CD8-positive, alpha-beta memory T cell (primary cell): ENCODE measurements at regions not wholly inside any gene's neighbourhood (a gene's known extent, or its start where the extent isn't known, plus 50 kb on each side); places are given as distances from the start of the nearest gene placed in this dataset.

Experiments used
- CTCF ChIA-PET: fragments of 350-600 bp; sonication (Branson Sonifier 250); formaldehyde crosslinking; loops from one replicate; lab custom pipeline; 2021; ENCODE audit warnings: antibody characterized with exemption; lab: Charles Lee
- POLR2A ChIA-PET: fragments of 350-600 bp; sonication (Branson Sonifier 250); formaldehyde crosslinking; loops from one replicate; lab custom pipeline; 2021; ENCODE audit warnings: antibody characterized with exemption; lab: Charles Lee
- DNase-seq, 5 donors: peaks; one replicate each; pipeline versions ENCODE4 v3.0.0 to v3.0.0-alpha.2; 2020 to 2022; ENCODE audit warnings: mixed read lengths in 1 of 5
- H3K27ac ChIP-seq: one replicate; pipeline ENCODE4 v1.7.0; 2013; ENCODE audit warnings: low read depth, mild to moderate bottlenecking, low read length, moderate library complexity
- H3K27me3 ChIP-seq: 2 replicates; pipeline ENCODE4 v1.7.0; 2013; ENCODE audit warnings: low read length, mild to moderate bottlenecking; ENCODE audit not compliant: insufficient read depth, poor library complexity, severe bottlenecking
- H3K36me3 ChIP-seq: 2 replicates; pipeline ENCODE4 v1.7.0; 2013; ENCODE audit warnings: mild to moderate bottlenecking, low read length, moderate library complexity; ENCODE audit not compliant: insufficient read depth
- H3K4me1 ChIP-seq: 2 replicates; pipeline ENCODE4 v1.7.0; 2013; ENCODE audit warnings: mild to moderate bottlenecking, low read length, moderate library complexity; ENCODE audit not compliant: insufficient read depth
- H3K4me3 ChIP-seq: 2 replicates; pipeline ENCODE4 v1.7.0; 2013; ENCODE audit warnings: mild to moderate bottlenecking, low read length
- H3K9me3 ChIP-seq: 2 replicates; pipeline ENCODE4 v1.7.0; 2013; ENCODE audit warnings: mild to moderate bottlenecking, low read length
- H3K27ac Mint-ChIP-seq, 8 donors: one replicate each; pipeline ENCODE4 v1.8.0; 2020 to 2021; ENCODE audit warnings: mixed read lengths in 8 of 8, mild to moderate bottlenecking in 6 of 8, inconsistent platforms in 3 of 8, moderate library complexity in 3 of 8
- H3K27me3 Mint-ChIP-seq, 2 donors: one replicate each; pipeline ENCODE4 v1.8.0; 2020 to 2021; ENCODE audit warnings: mixed read lengths in 2 of 2, mild to moderate bottlenecking in 1 of 2, moderate library complexity in 1 of 2
- H3K36me3 Mint-ChIP-seq, 3 donors: one replicate each; pipeline ENCODE4 v1.8.0; 2020 to 2021; ENCODE audit warnings: mixed read lengths in 3 of 3, inconsistent platforms in 1 of 3, mild to moderate bottlenecking in 1 of 3
- H3K4me1 Mint-ChIP-seq, 3 donors: one replicate each; pipeline ENCODE4 v1.8.0; 2020 to 2021; ENCODE audit warnings: mixed read lengths in 3 of 3, inconsistent platforms in 1 of 3, mild to moderate bottlenecking in 1 of 3
- H3K4me3 Mint-ChIP-seq, 7 donors: one replicate each; pipeline ENCODE4 v1.8.0; 2020 to 2021; ENCODE audit warnings: mixed read lengths in 7 of 7, mild to moderate bottlenecking in 6 of 7, moderate library complexity in 4 of 7, inconsistent platforms in 2 of 7
- H3K9me3 Mint-ChIP-seq, 5 donors: one replicate each; pipeline ENCODE4 v1.8.0; 2020 to 2022; ENCODE audit warnings: mixed read lengths in 5 of 5, mild to moderate bottlenecking in 3 of 5, moderate library complexity in 2 of 5, inconsistent platforms in 1 of 5

GRCh38 chr3:157713101-157713500, 209.9 kb upstream of the VEPH1 start:
- ChIA-PET POLR2A (no interaction called here), CTCF (no interaction called here)
- H3K4me3 Mint-ChIP-seq: no peak overlapping the region
- no peaks in the 10 kb centered on the region for H3K4me1 ChIP-seq
- no peak overlapping the region for H3K4me3 ChIP-seq
- no peaks in the 10 kb centered on the region for H3K27me3 Mint-ChIP-seq
- no peak overlapping the region for H3K27ac Mint-ChIP-seq
- no peaks in the 10 kb centered on the region for H3K36me3 ChIP-seq
- H3K27ac ChIP-seq: no peak overlapping the region
- peaks cover 0 to 2% (median 0%) of the 10 kb centered on the region in 5 donors for H3K9me3 Mint-ChIP-seq
- no peaks in the 10 kb centered on the region for H3K4me1 Mint-ChIP-seq
- H3K27me3 ChIP-seq: no peaks in the 10 kb centered on the region
- H3K9me3 ChIP-seq: no peaks in the 10 kb centered on the region
- H3K36me3 Mint-ChIP-seq: no peaks in the 10 kb centered on the region
- no peak for DNase-seq

GRCh38 chr3:157705258-157705657, 202.0 kb upstream of the VEPH1 start:
- DNase-seq: no peak
- no peak overlapping the region for H3K27ac ChIP-seq
- Mint-ChIP-seq H3K4me3 (no peak overlapping the region), H3K4me1 (no peaks in the 10 kb centered on the region), H3K27me3 (no peaks in the 10 kb centered on the region), H3K9me3 (peaks cover 0 to 8% (median 2%) of the 10 kb centered on the region in 5 donors), H3K27ac (no peak overlapping the region), H3K36me3 (no peaks in the 10 kb centered on the region)
- H3K36me3 ChIP-seq: no peaks in the 10 kb centered on the region
- H3K27me3 ChIP-seq: no peaks in the 10 kb centered on the region
- no peaks in the 10 kb centered on the region for H3K4me1 ChIP-seq
- ChIA-PET POLR2A (no interaction called here), CTCF (no interaction called here)
- H3K4me3 ChIP-seq: no peak overlapping the region
- no peaks in the 10 kb centered on the region for H3K9me3 ChIP-seq

- Mint-ChIP-seq H3K36me3 (no peaks in the 10 kb centered on the region), H3K27ac (no peak overlapping the region)
- H3K4me3 ChIP-seq: no peak overlapping the region
Measured at GRCh38 chr3:157700405-157700804, 197.2 kb upstream of the VEPH1 start.

GRCh38 chr3:157695586-157695985, 192.4 kb upstream of the VEPH1 start:
- no peak overlapping the region for H3K4me3 ChIP-seq
- no peaks in the 10 kb centered on the region for H3K4me1 Mint-ChIP-seq
- H3K27me3 Mint-ChIP-seq: no peaks in the 10 kb centered on the region
- peaks cover 0 to 5% (median 0%) of the 10 kb centered on the region in 5 donors for H3K9me3 Mint-ChIP-seq
- H3K27ac ChIP-seq: no peak overlapping the region
- ChIA-PET CTCF (no interaction called here), POLR2A (no interaction called here)
- no peak overlapping the region for H3K4me3 Mint-ChIP-seq
- no peaks in the 10 kb centered on the region for H3K4me1 ChIP-seq
- no peaks in the 10 kb centered on the region for H3K27me3 ChIP-seq
- no peaks in the 10 kb centered on the region for H3K9me3 ChIP-seq
- no peak overlapping the region for H3K27ac Mint-ChIP-seq
- H3K36me3 ChIP-seq: no peaks in the 10 kb centered on the region
- DNase-seq: no peak
- H3K36me3 Mint-ChIP-seq: no peaks in the 10 kb centered on the region

More at GRCh38 chr3:157700405-157700804, 197.2 kb upstream of the VEPH1 start:
- peaks cover 0 to 2% (median 0%) of the 10 kb centered on the region in 5 donors for H3K9me3 Mint-ChIP-seq
- Histone ChIP-seq H3K4me1 (no peaks in the 10 kb centered on the region), H3K36me3 (no peaks in the 10 kb centered on the region), H3K9me3 (no peaks in the 10 kb centered on the region), H3K27me3 (no peaks in the 10 kb centered on the region), H3K27ac (no peak overlapping the region)
- no peak for DNase-seq
- POLR2A ChIA-PET: no interaction called here
- H3K4me3 Mint-ChIP-seq: no peak overlapping the region
- CTCF ChIA-PET: no interaction called here
- H3K4me1 Mint-ChIP-seq: no peaks in the 10 kb centered on the region
- no peaks in the 10 kb centered on the region for H3K27me3 Mint-ChIP-seq

GRCh38 chr3:157695103-157695502, 191.9 kb upstream of the VEPH1 start:
- no peaks in the 10 kb centered on the region for H3K27me3 ChIP-seq
- DNase-seq: no peak
- Mint-ChIP-seq H3K27ac (no peak overlapping the region), H3K9me3 (peaks cover 0 to 6% (median 2%) of the 10 kb centered on the region in 5 donors), H3K4me1 (no peaks in the 10 kb centered on the region), H3K4me3 (peak overlapping the region in 1 of 7 donors; percentile 16), H3K27me3 (no peaks in the 10 kb centered on the region), H3K36me3 (no peaks in the 10 kb centered on the region)
- H3K4me1 ChIP-seq: no peaks in the 10 kb centered on the region
- no peaks in the 10 kb centered on the region for H3K9me3 ChIP-seq
- no peak overlapping the region for H3K27ac ChIP-seq
- H3K4me3 ChIP-seq: no peak overlapping the region
- ChIA-PET POLR2A (no interaction called here), CTCF (no interaction called here)
- H3K36me3 ChIP-seq: no peaks in the 10 kb centered on the region

- Mint-ChIP-seq H3K36me3 (no peaks in the 10 kb centered on the region), H3K4me3 (no peak overlapping the region), H3K4me1 (no peaks in the 10 kb centered on the region), H3K27me3 (no peaks in the 10 kb centered on the region), H3K27ac (no peak overlapping the region), H3K9me3 (peaks cover 0 to 8% (median 5%) of the 10 kb centered on the region in 5 donors)
- Histone ChIP-seq H3K4me1 (no peaks in the 10 kb centered on the region), H3K27ac (no peak overlapping the region), H3K36me3 (no peaks in the 10 kb centered on the region), H3K4me3 (no peak overlapping the region), H3K9me3 (no peaks in the 10 kb centered on the region), H3K27me3 (no peaks in the 10 kb centered on the region)
- DNase-seq: no peak
- POLR2A ChIA-PET: no interaction called here
- CTCF ChIA-PET: no interaction called here
Measured at GRCh38 chr3:157693762-157694161, 190.5 kb upstream of the VEPH1 start.

- no peak overlapping the region for H3K4me3 ChIP-seq
- H3K27me3 ChIP-seq: no peaks in the 10 kb centered on the region
- H3K36me3 Mint-ChIP-seq: no peaks in the 10 kb centered on the region
- no peak overlapping the region for H3K4me3 Mint-ChIP-seq
- H3K4me1 ChIP-seq: no peaks in the 10 kb centered on the region
- ChIA-PET POLR2A (no interaction called here), CTCF (no interaction called here)
- H3K9me3 Mint-ChIP-seq: peaks cover 0 to 11% (median 5%) of the 10 kb centered on the region in 5 donors
- no peak for DNase-seq
- H3K9me3 ChIP-seq: no peaks in the 10 kb centered on the region
- no peaks in the 10 kb centered on the region for H3K27me3 Mint-ChIP-seq
- H3K36me3 ChIP-seq: no peaks in the 10 kb centered on the region
- no peaks in the 10 kb centered on the region for H3K4me1 Mint-ChIP-seq
- no peak overlapping the region for H3K27ac Mint-ChIP-seq
- no peak overlapping the region for H3K27ac ChIP-seq
Measured at GRCh38 chr3:157692468-157692867, 189.3 kb upstream of the VEPH1 start.

GRCh38 chr3:157683668-157684067, 180.5 kb upstream of the VEPH1 start:
- ChIA-PET CTCF (no interaction called here), POLR2A (no interaction called here)
- H3K27ac Mint-ChIP-seq: no peak overlapping the region
- H3K9me3 ChIP-seq: no peaks in the 10 kb centered on the region
- no peaks in the 10 kb centered on the region for H3K4me1 Mint-ChIP-seq
- DNase-seq: no peak
- no peak overlapping the region for H3K4me3 Mint-ChIP-seq
- H3K27me3 Mint-ChIP-seq: peaks cover 0 to 3% of the 10 kb centered on the region in 2 donors
- no peak overlapping the region for H3K27ac ChIP-seq
- no peaks in the 10 kb centered on the region for H3K36me3 Mint-ChIP-seq
- no peaks in the 10 kb centered on the region for H3K4me1 ChIP-seq
- no peak overlapping the region for H3K4me3 ChIP-seq
- no peaks in the 10 kb centered on the region for H3K27me3 ChIP-seq
- H3K36me3 ChIP-seq: no peaks in the 10 kb centered on the region
- H3K9me3 Mint-ChIP-seq: peaks cover 0 to 7% (median 5%) of the 10 kb centered on the region in 5 donors

- H3K4me1 Mint-ChIP-seq: no peaks in the 10 kb centered on the region
- H3K36me3 Mint-ChIP-seq: no peaks in the 10 kb centered on the region
- H3K4me1 ChIP-seq: no peaks in the 10 kb centered on the region
- peaks cover 0 to 5% (median 2%) of the 10 kb centered on the region in 5 donors for H3K9me3 Mint-ChIP-seq
- H3K27ac ChIP-seq: no peak overlapping the region
- H3K36me3 ChIP-seq: no peaks in the 10 kb centered on the region
- H3K27ac Mint-ChIP-seq: no peak overlapping the region
- H3K9me3 ChIP-seq: no peaks in the 10 kb centered on the region
- H3K4me3 ChIP-seq: no peak overlapping the region
- H3K4me3 Mint-ChIP-seq: no peak overlapping the region
- DNase-seq: no peak
- H3K27me3 Mint-ChIP-seq: peaks cover 0 to 2% of the 10 kb centered on the region in 2 donors
- no peaks in the 10 kb centered on the region for H3K27me3 ChIP-seq
- CTCF ChIA-PET: no interaction called here
- POLR2A ChIA-PET: no interaction called here
Measured at GRCh38 chr3:157672061-157672460, 168.8 kb upstream of the VEPH1 start.
